Cerebellar cortex (tissue), 1 donor: ENCODE measurements at regions not wholly inside any gene's neighbourhood (a gene's known extent, or its start where the extent isn't known, plus 50 kb on each side); places are given as distances from the start of the nearest gene placed in this dataset.

Source experiments
- DNase-seq: peaks from one replicate; pipeline ENCODE4 v3.0.0-alpha.2; 2015; ENCODE audit warnings: low spot score

DNA sequence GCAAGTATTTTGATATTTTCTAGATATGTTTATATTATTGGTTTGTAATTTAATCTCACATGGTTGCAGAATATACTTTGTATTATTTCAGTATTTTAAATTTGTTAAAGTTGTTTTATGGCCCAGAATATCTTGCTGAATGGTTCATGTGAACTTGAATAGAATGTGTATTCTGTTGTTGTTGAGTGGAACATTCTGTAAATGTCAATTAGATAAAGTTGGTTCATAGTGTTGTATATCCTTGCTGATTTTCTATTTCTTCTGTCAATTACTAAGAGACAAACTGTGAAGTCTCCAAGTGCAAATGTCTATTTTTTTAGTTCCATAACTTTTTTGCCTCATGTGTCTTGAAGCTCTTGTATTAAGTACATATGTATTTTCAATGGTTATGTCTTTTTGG, 411.7 kb downstream of the NPIPA7 start:
- DNase-seq, result no peak

DNA sequence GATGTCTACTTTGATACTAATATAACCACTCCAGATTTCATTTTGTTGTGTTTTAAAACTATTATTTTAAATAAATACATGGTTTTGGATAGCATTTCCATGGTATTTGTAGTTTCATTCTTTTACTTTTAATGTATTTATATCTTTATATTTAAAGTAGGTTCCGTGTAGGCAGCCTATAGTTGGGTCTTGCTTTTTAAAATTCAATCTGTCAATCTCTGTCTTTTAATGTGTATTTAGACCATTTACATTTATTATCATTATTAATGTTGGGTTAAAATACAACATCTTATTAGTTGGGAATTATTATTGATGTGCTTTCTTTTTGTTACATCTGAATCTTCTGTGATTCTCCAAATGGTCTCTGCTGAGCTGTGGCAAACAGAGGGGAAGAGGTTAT, 412.1 kb downstream of the NPIPA7 start:
- DNase-seq, result no peak

GRCh38 chr16:16797239-16797638, 418.3 kb downstream of the NPIPA7 start:
- DNase-seq, result no peak

DNA sequence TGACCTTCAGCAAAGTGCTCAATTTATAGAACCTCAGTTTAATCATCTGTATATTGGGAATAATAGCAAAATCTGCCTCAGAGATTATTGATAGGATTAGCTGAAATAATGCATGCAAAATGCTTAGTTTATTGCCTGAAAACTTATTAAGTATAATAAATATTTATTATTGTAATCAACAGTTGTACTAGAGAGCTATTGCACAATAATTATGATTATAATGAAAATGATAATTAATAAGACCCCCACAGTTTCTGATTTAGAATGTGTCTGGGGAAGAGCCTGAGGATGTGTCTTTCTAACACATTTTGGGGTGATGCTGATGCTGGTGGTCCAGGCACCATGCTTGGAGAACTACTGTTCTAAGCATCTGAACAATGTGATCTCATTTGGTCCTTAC, 419.6 kb downstream of the NPIPA7 start:
- no peak for DNase-seq

- DNase-seq, result no peak
These were observed 426.9 kb downstream of the NPIPA7 start for GRCh38 chr16:16805809-16806208.

DNA sequence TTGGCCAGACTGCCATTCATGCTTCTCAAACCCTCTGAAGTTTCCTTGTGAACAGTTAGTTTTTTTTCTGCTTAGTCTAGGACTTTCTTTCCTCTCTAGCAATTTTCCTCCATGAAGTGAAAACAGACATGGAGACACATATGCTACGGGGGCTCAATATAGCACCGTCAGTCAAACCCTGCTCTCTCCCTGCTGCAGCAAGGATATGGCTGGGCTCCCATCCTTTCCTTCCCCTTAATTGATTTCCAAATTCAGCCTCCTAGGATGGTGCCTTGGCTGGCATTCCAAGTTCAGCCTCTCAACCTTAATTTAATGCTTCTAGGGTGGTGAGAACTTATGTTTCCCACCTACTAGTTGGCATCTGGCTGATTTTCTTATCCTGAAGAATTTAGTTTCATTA, 436.7 kb downstream of the NPIPA7 start:
- no peak for DNase-seq

DNA sequence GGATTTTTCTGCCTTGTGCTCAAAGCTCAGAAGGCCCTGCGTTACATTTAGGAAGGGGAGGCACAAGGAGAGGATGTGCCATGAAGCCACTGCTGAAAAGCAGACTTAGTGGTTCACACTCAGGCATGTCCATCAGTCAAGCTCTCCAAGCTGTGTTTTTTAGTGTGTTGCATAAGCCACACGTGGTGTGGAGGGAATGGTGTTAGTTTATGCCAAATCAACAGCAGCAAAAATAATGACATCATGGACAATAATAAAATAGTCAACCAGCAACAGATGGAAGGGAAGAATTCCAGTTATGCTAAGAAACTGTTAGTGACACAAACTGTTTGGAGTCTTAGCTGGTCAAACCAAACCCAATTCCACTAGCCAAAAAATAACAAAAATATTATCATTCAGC, 438.3 kb downstream of the NPIPA7 start:
- DNase-seq, result no peak

DNA sequence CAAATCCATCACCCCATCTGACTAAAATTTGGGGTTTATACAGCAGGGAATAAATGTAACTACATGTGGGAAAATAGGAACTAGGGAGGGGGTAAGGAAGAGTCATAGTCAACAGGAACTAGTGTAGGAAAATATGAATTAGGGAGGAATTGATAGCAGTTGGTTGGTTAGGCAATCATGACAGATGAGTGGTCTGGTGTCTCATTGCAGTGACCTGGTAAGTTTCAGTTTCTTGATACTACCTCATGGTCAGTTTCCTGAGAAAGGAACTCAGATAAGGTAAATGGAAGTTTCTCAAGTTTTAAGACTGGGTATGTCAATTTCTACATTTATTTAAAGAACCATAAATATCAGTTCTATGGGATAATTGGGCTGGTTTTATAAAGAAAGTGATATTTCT, 442.3 kb downstream of the NPIPA7 start:
- no peak for DNase-seq

GRCh38 chr16:16828913-16829398, 450.0 kb downstream of the NPIPA7 start:
- no peak for DNase-seq

DNA sequence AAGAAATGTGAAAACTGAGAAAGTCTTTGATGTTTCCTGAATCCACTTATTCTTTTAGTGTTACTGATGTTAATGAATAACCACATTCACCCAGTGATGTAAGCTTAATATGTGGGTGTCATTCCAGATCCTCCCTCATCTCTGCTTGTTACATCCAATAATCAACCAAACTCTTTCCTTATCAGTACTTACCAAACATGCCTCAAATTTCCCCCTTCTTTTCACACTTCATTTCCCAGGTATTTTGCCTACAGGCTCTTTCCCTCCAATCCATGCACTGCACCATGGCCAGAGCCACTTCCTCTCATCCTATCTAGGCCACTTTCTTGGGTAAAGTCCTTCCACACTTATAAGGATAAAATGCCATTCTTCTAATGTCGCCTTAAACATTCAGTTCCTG, 451.5 kb downstream of the NPIPA7 start:
- DNase-seq, result no peak

DNA sequence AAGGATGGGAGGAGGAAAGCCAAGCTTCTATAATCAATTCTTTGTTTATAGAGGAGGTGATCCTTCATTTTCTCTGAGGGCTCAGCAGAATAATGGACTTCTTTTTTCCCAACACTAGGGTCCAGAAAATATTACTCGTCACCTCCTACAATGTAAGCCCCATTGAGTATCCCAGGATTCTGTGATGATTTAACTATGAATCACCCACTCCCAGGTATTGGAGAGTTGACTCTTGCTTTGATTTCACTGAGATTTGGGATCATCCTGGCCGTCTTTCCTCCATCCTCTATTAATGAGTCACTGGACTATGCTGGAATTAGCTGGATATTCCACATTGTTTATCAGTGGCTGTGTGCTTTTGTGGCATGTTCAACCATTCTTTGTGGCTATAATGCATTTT, 452.0 kb downstream of the NPIPA7 start:
- DNase-seq, result no peak

DNA sequence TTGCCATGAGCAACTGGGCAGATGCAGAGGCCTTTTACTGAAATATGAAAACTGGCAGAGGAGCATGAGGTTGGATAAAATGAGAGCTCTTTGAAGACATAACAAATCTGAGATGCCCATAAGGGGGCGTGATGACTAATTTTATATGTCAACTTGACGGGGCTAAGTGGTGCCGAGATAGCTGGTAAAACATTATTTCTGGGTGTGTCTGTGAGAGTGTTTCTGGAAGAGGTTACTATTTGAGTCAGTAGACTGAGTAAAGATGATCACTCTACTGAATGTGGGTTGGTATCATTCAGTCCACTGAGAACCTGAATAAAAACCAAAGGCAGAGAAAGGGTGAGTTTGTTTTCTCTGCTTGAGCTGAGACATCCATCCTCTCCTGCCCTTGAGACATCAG, 454.2 kb downstream of the NPIPA7 start:
- no peak for DNase-seq

GRCh38 chr16:16850274-16850673, 471.3 kb downstream of the NPIPA7 start:
- no peak for DNase-seq

DNA sequence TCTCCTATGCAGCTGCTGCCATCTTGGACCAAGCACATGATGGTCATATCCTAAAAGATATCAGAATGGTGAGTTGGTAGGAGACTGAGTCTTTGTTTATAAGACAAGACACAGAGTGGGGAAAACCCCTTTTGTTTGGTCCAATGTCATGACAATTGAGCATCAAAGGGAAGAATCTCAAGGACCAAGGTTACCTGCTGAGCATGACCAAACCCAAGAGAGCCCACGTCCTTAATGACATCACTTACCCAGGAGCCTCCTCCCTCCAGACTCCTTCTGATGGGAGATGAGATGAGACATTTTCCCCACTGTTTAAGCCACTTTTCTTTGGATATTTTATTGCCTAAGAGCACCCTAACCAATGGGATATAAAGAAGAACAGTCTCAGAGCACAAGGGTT, 478.1 kb downstream of the NPIPA7 start:
- no peak for DNase-seq

DNA sequence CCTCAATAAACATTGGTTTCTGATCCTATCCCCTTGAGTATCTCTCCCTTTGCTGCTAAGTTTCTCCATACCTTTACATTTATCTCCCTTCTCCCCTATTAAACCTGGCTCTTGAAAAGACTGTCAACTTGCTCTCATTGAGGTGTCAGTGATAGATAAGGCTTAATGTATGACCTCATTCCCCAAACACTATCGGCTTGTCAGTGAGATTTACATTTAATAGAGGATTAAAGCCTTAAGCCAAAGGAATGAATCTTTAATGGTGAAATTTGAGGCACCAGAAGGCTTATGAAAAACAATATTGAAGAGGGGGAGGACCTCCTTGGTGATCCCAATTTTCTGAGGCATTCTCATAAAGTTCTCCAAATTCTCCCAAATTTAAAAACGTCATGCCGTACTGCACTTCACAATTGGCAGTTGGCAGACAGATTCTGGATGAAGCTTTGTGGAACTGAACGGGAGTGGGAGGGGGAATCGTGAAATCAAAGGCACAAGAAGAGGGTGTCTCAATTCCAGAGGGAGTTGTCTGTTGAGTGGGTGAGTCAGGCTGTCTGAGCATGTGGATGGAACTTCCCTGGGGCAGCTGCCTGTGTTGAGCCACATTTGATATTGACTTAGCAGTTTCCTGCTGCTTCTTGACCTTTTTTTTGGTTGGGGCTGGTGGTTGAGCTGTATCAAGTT, 478.8 kb downstream of the NPIPA7 start:
- no peak for DNase-seq

DNA sequence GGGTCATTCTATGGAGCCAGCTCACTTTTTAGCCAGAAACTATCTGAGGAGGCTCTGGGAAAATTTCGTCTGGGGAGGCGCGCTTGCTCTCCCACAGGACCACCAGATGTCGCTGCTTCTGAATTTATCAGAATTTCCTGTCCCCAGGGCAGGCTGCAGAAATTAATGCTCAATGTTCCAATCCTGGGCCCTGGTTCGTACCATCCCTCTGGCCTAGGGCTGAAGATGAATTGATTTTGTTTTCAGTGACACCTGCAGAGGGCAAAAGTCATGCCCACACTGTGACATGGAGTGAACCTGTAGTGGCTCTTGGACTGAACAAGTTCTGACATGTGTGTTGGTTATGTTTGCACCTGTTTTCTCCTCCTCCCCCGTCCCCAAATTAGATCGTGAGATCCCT, 482.6 kb downstream of the NPIPA7 start:
- peak; percentile 10 for DNase-seq

DNA sequence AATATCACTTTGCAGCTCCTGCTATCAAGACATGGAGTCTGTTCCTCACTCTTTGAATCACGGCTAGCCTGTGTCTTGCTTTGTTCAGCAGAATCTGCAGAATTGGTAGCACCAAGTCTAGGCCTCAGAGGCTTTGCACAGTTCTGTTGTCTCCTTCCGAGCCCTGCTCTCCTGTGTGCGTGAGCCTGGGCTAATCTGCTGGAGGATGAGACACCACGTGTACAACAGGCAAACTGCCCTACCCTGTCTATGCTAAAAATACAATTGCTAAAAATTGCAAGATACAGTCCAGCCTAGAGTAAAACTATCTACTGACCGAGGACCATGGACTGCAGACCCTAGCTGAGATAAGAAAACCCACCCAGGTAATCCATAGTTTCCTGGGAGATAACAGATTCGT, 484.7 kb downstream of the NPIPA7 start:
- DNase-seq, result no peak

DNA sequence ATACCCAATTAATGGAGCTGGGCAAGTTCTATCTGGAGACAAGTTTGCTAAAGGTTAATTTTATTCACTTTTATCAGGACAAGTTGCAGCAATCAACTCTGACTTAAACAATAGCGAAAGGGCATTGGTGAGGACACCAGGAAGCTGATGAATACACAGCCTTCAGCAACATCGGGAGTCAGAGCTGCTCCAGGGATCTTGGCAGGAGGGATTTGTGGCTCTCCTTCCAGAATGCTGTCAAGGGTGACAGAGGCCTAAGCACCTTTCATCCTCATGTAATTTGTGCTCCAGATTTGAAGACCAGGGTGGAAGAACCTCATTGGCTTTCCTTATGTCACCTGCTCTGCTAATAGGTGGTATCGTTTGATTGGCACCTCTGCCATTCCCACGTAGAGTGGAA, 485.6 kb downstream of the NPIPA7 start:
- no peak for DNase-seq

- no peak for DNase-seq
These were observed 486.4 kb downstream of the NPIPA7 start for GRCh38 chr16:16865374-16865773.

DNA sequence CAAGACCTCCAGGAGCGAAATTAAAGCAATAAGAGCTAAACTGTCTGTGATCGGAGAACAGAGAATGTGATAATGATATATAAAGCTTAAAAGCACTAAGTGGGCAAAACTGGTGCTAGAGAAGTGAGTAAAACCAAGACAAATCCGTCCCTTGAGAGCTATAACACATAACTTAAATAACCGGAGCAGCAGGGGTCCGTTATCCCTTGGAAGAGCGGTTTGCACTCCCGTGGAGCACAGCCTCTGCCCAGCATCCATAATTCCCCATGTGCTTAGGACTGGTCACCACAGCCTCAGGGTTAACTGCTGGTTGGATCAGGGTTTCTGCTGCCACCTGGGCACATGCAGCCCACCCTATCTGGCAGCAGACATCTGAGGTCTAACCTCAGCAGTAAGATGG, 489.0 kb downstream of the NPIPA7 start:
- no peak for DNase-seq

DNA sequence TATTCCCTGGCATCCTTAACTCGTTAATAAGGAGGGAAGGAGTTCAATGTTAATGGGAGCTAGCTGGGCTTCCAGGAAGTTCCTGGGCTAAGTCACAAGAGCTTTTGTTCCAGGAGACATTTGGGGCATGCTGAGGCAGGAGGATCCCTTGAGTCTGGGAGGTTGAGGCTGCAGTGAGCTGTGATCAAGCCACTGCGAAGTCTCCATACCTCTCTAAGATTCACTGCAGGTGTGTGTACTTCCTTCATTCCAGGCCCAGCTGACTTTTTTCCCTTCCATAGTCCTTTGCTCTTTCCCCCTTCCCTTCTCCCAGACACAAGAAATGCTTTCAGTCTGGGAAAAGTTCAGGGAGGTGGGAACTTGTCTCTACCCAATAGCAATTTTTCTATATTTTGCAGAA, 489.8 kb downstream of the NPIPA7 start:
- DNase-seq, result no peak

DNA sequence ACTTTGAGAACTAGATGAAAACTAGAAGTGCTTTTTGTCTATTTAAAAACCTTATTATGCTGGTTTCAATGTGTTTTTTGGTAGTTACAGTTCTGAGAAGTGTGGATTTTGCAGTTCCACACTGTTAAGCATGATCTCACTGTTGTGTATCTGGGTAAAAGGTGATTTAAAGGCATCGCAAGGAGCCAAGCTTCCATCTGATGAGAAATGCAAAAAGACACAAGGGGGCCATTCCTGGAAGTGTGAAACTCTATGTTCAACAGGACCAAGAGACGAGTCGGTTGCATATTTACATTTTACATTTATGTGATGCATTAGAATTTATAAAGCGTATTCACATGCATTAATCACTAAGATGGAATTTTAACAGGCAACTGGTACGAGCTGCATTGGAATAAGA, 490.8 kb downstream of the NPIPA7 start:
- DNase-seq, result no peak

DNA sequence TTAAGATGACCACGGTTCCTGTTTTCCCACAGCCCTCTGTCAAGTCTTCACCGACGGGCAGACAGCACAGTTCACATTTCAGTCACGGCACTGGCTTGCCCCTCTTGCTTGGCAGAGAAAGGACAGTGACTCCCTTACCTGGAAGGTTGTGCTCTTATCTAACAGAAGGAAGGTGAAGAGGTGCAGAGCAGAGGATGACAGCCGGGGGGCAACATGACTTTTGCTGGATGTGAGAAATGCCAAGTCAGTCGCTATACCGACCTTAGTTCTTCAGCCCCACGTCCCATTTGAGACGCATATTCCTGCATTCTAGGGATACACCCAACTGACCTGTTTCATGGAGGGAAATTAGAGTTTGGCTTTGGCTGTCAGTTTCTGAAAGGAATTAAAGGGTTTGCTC, 492.3 kb downstream of the NPIPA7 start:
- no peak for DNase-seq

GRCh38 chr16:16877061-16877460, 498.1 kb downstream of the NPIPA7 start:
- no peak for DNase-seq
